ENCODE measurements at regions not wholly inside any gene's neighbourhood (a gene's known extent, or its start where the extent isn't known, plus 50 kb on each side); places are given as distances from the start of the nearest gene placed in this dataset.

- TF ChIP-seq CTCF (IDR thresholded peaks at IDR 0.05; ENCODE audit: borderline replicate concordance, extremely low read depth, low read length, poor library complexity, severe bottlenecking) (no peak), EZH2 (IDR thresholded peaks at IDR 0.05; ENCODE audit: borderline replicate concordance, low read depth, low read length, severe bottlenecking) (no peak)
Observed at GRCh38 chr2:76584474-76584873, 873.8 kb upstream of the GCFC2 start.
